ENCODE measurements at regions not wholly inside any gene's neighbourhood (a gene's known extent, or its start where the extent isn't known, plus 50 kb on each side); places are given as distances from the start of the nearest gene placed in this dataset.

DNA sequence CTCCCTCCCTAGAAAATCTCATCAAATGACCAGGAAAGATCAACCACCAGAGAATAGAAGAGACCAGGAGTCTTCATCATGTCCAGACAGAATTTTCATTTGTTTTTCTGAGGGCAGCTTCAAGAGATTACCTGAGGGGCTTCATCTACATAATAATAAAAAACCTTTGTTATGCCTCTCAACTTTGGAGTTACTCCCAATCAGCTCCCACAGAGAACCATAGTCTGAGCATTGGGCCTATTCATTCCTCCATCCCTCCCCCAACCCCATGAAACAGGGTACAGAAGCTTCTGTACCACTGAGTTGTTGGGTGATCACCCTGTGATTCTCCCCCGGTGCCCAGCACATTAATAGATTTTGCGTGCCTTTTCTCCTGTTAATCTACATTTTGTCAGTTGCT is 53.3 kb upstream of the PRRC2C start:
- H3K9me3 Mint-ChIP-seq (ENCODE audit: insufficient read depth) = no peaks in the 10 kb centered on the region
- H3K27me3 ChIP-seq (replicated peaks in 1 of 4; ENCODE audit: control extremely low read depth in 1 of 4, control insufficient read depth in 3 of 4, insufficient read depth in 4 of 4, low read length in 3 of 4) = peaks cover 0 to 3% (median 0%) of the 10 kb centered on the region in 4 experiments
- H3K27me3 Mint-ChIP-seq = peaks cover 16% of the 10 kb centered on the region
- H2AFZ ChIP-seq (ENCODE audit: insufficient read depth, low read depth, low read length, poor library complexity, severe bottlenecking) = no peak overlapping the region
- no peak overlapping the region for H3K27ac Mint-ChIP-seq
- TF ChIP-seq, protein P1, sequence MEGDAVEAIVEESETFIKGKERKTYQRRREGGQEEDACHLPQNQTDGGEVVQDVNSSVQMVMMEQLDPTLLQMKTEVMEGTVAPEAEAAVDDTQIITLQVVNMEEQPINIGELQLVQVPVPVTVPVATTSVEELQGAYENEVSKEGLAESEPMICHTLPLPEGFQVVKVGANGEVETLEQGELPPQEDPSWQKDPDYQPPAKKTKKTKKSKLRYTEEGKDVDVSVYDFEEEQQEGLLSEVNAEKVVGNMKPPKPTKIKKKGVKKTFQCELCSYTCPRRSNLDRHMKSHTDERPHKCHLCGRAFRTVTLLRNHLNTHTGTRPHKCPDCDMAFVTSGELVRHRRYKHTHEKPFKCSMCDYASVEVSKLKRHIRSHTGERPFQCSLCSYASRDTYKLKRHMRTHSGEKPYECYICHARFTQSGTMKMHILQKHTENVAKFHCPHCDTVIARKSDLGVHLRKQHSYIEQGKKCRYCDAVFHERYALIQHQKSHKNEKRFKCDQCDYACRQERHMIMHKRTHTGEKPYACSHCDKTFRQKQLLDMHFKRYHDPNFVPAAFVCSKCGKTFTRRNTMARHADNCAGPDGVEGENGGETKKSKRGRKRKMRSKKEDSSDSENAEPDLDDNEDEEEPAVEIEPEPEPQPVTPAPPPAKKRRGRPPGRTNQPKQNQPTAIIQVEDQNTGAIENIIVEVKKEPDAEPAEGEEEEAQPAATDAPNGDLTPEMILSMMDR (IDR thresholded peaks at IDR 0.05) = no peak
- TF ChIP-seq EZH2 (IDR thresholded peaks at IDR 0.05; ENCODE audit: borderline replicate concordance, insufficient read depth, low read depth, low read length, poor library complexity, severe bottlenecking) = no peak
- H3K27ac ChIP-seq (ENCODE audit: low read length in 2 of 2) = no peak overlapping the region
- H3K9me3 ChIP-seq (ENCODE audit: control extremely low read depth in 1 of 3, control insufficient read depth in 2 of 3, insufficient read depth in 1 of 3, low read length in 2 of 3) = peaks cover 0 to 6% (median 0%) of the 10 kb centered on the region in 3 donors
- ATAC-seq (ENCODE audit: low read depth) (no peak), DNase-seq (no peak)
- no peaks in the 10 kb centered on the region for H3K4me1 Mint-ChIP-seq
- H3K36me3 ChIP-seq (replicated peaks in 1 of 2; ENCODE audit: control extremely low read depth in 1 of 2, control insufficient read depth in 1 of 2, extremely low read depth in 1 of 2, insufficient read depth in 2 of 2, low read length in 1 of 2) = no peaks in the 10 kb centered on the region
- ChIA-PET CTCF (no interaction called here), POLR2A (no interaction called here)
- H3K79me2 ChIP-seq (ENCODE audit: control insufficient read depth, insufficient read depth, low read length) = no peaks in the 10 kb centered on the region
- no peaks in the 10 kb centered on the region for H3K4me1 ChIP-seq (ENCODE audit: control insufficient read depth in 2 of 2, insufficient read depth in 2 of 2, low read length in 2 of 2)
- no peak overlapping the region for H3K4me2 ChIP-seq (replicated peaks; ENCODE audit: low read depth, low read length, poor library complexity, severe bottlenecking)
- H4K20me1 ChIP-seq (ENCODE audit: control insufficient read depth, insufficient read depth, low read length, poor library complexity, severe bottlenecking) = no peaks in the 10 kb centered on the region
- intact Hi-C loops (cut with micrococcal nuclease) = no loop called here
- H3K4me3 ChIP-seq (ENCODE audit: control extremely low read depth in 1 of 5, extremely low read depth in 1 of 5, insufficient read depth in 1 of 5, low read depth in 2 of 5, low read length in 4 of 5) = no peak overlapping the region
- no peak overlapping the region for H3K9ac ChIP-seq (ENCODE audit: low read length)
- H3K4me3 Mint-ChIP-seq = no peak overlapping the region
- WGBS (ENCODE audit: insufficient coverage) = 100% methylated on average over 1 of the region's 2 CpGs

DNA sequence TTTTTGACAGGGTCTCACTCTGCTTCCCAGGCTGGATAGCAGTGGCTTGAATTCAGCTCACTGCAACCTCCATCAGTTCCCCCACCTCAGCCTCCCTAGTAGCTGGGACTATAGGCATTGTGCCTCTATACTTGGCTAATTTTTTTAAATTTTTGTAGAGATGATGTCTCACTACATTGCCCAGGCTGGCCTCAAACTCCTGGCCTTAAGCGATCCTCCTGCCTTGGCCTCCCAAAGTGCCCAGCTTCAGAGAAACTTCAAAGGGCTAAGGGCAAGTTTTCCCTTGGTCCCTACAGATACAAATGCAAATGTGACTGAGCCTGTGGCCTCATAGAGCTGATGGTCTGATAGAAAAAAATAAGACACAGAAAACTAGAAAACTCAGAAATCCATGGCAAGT is 52.9 kb upstream of the PRRC2C start:
- H3K9me3 ChIP-seq (ENCODE audit: control extremely low read depth in 1 of 3, control insufficient read depth in 2 of 3, insufficient read depth in 1 of 3, low read length in 2 of 3) = peaks cover 0 to 6% (median 0%) of the 10 kb centered on the region in 3 donors
- peaks cover 0 to 3% (median 0%) of the 10 kb centered on the region in 4 experiments for H3K27me3 ChIP-seq (replicated peaks in 1 of 4; ENCODE audit: control extremely low read depth in 1 of 4, control insufficient read depth in 3 of 4, insufficient read depth in 4 of 4, low read length in 3 of 4)
- Mint-ChIP-seq H3K27ac (no peak overlapping the region), H3K4me1 (no peaks in the 10 kb centered on the region), H3K9me3 (ENCODE audit: insufficient read depth) (no peaks in the 10 kb centered on the region), H3K27me3 (peaks cover 16% of the 10 kb centered on the region), H3K4me3 (no peak overlapping the region)
- H3K27ac ChIP-seq (ENCODE audit: low read length in 2 of 2) = no peak overlapping the region
- no peak overlapping the region for H3K4me2 ChIP-seq (replicated peaks; ENCODE audit: low read depth, low read length, poor library complexity, severe bottlenecking)
- POLR2A ChIA-PET = no interaction called here
- CTCF ChIA-PET = no interaction called here
- H3K4me1 ChIP-seq (ENCODE audit: control insufficient read depth in 2 of 2, insufficient read depth in 2 of 2, low read length in 2 of 2) = no peaks in the 10 kb centered on the region
- DNase-seq (no peak), ATAC-seq (ENCODE audit: low read depth) (no peak)
- no peaks in the 10 kb centered on the region for H3K79me2 ChIP-seq (ENCODE audit: control insufficient read depth, insufficient read depth, low read length)
- no peaks in the 10 kb centered on the region for H3K36me3 ChIP-seq (replicated peaks in 1 of 2; ENCODE audit: control extremely low read depth in 1 of 2, control insufficient read depth in 1 of 2, extremely low read depth in 1 of 2, insufficient read depth in 2 of 2, low read length in 1 of 2)
- H3K4me3 ChIP-seq (ENCODE audit: control extremely low read depth in 1 of 5, extremely low read depth in 1 of 5, insufficient read depth in 1 of 5, low read depth in 2 of 5, low read length in 4 of 5) = no peak overlapping the region
- 100% methylated on average over 1 of the region's 1 CpG for WGBS (ENCODE audit: insufficient coverage)
- intact Hi-C loops (cut with micrococcal nuclease) = no loop called here
- H2AFZ ChIP-seq (ENCODE audit: insufficient read depth, low read depth, low read length, poor library complexity, severe bottlenecking) = no peak overlapping the region
- H3K9ac ChIP-seq (ENCODE audit: low read length) = no peak overlapping the region
- TF ChIP-seq EZH2 (IDR thresholded peaks at IDR 0.05; ENCODE audit: borderline replicate concordance, insufficient read depth, low read depth, low read length, poor library complexity, severe bottlenecking) = no peak
- TF ChIP-seq, protein P1 (IDR thresholded peaks at IDR 0.05) = no peak
- H4K20me1 ChIP-seq (ENCODE audit: control insufficient read depth, insufficient read depth, low read length, poor library complexity, severe bottlenecking) = no peaks in the 10 kb centered on the region
